Uterus (tissue), 3 donors: ENCODE measurements at regions not wholly inside any gene's neighbourhood (a gene's known extent, or its start where the extent isn't known, plus 50 kb on each side); places are given as distances from the start of the nearest gene placed in this dataset.

Experiments used
- DNase-seq, 2 donors: peaks; one replicate each; pipeline ENCODE4 v3.0.0-alpha.2; 2019 to 2020
- H3K27ac ChIP-seq, 2 donors: fragments of 200-600 bp; sonication (generic); 1 replicate in 1 of 2; 2 replicates in 1 of 2; pipeline ENCODE4 v1.5.1; 2016 to 2018
- H3K27me3 ChIP-seq, 2 donors: fragments of 200-600 bp; sonication (generic); one replicate each; pipeline ENCODE4 v1.5.1; 2018 to 2019; ENCODE audit warnings: control low read depth in 1 of 2
- H3K36me3 ChIP-seq, 2 donors: fragments of 200-600 bp; sonication (generic); one replicate each; pipeline ENCODE4 v1.5.1; 2019; ENCODE audit warnings: control low read depth in 1 of 2
- H3K4me1 ChIP-seq, 2 donors: fragments of 200-600 bp; sonication (generic); one replicate each; pipeline ENCODE4 v1.5.1; 2018 to 2019; ENCODE audit warnings: control low read depth in 1 of 2
- H3K4me3 ChIP-seq, 2 donors: fragments of 200-600 bp; sonication (generic); 1 replicate in 1 of 2; 2 replicates in 1 of 2; pipeline ENCODE4 v1.5.1; 2018 to 2019; ENCODE audit warnings: mild to moderate bottlenecking in 1 of 2
- H3K9me3 ChIP-seq, 2 donors: fragments of 200-600 bp; sonication (generic); one replicate each; pipeline ENCODE4 v1.5.1; 2019; ENCODE audit warnings: control low read depth in 1 of 2
- POLR2A ChIP-seq, 2 donors: fragments of 450-650 bp; IDR thresholded peaks; one replicate each; pipeline ENCODE4 v1.6.1; 2016; ENCODE audit warnings: antibody characterized with exemption in 2 of 2, mild to moderate bottlenecking in 1 of 2, moderate library complexity in 1 of 2
- intact Hi-C: fragments of 100-400 bp; cut with DNase I; formaldehyde crosslinking; loops from one replicate; pipeline ENCODE4 v1.15.1; 2023; ENCODE audit warnings: low total_unique reads
- donor health status: DM: yes; HTN: yes; CAD: no.

DNA sequence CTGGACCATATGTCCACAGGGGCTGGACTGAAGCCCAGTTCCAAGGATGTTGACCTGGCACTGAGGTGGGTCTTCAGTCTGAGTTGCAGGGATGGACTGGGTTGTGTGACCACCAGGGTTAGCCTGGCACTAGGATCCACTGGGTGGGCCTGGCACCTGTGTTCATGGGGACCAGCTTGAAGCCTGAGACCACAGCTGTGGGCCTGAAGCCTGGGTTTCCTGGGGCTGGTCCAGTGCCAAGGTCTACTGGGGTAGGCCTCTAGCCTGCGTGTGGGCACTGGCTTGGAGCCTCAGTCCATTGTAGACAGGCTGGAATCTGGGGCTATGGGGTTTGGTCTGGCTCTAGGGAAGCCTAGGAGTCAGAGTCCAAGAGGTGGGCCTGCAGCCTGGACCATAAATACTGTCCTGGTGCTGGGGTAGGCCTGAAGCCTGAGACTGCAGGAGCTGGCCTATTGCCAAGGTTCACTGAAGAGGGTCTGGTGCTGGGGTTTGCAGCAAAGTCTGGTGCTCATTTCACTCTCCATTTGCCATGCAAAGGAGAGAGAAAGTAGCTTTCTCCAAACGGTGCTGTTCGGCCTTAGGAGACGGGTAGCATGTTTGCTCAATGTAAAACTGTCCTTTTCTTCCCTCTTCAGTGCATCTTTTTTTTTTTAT lies 51.2 kb upstream of the TBC1D5 start:
- TF ChIP-seq POLR2A (IDR thresholded peaks at IDR 0.05): no peak
- Histone ChIP-seq H3K27ac (no peak overlapping the region), H3K4me3 (no peak overlapping the region), H3K27me3 (no peaks in the 10 kb centered on the region), H3K36me3 (no peaks in the 10 kb centered on the region), H3K4me1 (no peaks in the 10 kb centered on the region), H3K9me3 (no peaks in the 10 kb centered on the region)
- DNase-seq: no peak
- intact Hi-C loops: no loop called here
